CD4-positive, alpha-beta T cell treated with Interleukin-12 subunit alpha and Interleukin-12 subunit beta, for 1 hour (primary cell): ENCODE measurements at regions not wholly inside any gene's neighbourhood (a gene's known extent, or its start where the extent isn't known, plus 50 kb on each side); places are given as distances from the start of the nearest gene placed in this dataset.

Experiments
- DNase-seq: peaks from one replicate; pipeline ENCODE4 v3.0.0-alpha.2; 2020

GRCh38 chr11:116527180-116527991, 245.4 kb downstream of the BUD13 start:
- no peak for DNase-seq

DNA sequence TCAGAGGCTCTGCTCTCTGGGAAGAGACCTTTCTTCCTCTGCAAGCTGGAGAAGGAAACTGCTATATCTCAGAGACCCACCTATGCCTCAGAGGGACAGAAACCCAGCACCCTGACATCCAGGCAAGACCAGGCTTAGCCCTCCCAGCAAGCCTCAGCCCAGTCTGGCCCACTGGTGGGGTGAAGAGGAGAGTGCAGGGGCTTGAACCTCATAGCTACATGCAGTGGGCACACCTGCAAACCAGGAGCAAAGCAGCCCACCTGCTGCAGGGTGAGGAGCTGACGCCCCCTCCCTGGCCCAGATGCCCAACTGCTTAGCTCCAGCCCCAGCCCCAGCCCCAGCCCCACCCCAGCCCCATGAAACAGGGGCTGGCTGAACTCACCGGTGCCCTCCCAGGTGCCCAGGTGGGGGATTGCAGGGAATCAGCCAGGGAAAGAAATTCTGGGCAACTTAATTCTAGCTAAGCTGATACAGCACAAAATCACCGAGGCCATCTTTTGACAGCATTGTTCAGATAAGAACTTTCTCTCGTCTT, 246.8 kb downstream of the BUD13 start:
- DNase-seq, result no peak

DNA sequence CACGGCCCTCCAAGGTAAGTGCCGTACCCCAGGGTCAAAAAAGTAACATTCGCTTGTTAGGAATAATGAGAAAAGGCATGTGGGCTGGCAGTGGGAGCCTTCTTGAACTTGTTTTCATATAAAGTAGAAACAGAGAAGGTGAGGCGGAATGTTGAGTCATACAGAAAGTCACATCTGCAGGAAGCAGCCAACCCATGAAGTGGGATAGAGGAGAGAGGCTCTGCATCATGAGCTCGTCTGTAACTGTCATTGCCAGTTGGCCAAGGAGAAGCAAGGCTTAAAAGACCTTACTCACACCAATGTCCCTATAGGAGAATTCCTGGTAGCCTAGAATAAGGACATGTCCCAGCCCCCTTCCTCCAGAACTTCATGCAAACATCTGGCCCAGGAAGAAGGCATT, 253.3 kb downstream of the BUD13 start:
- no peak for DNase-seq

DNA sequence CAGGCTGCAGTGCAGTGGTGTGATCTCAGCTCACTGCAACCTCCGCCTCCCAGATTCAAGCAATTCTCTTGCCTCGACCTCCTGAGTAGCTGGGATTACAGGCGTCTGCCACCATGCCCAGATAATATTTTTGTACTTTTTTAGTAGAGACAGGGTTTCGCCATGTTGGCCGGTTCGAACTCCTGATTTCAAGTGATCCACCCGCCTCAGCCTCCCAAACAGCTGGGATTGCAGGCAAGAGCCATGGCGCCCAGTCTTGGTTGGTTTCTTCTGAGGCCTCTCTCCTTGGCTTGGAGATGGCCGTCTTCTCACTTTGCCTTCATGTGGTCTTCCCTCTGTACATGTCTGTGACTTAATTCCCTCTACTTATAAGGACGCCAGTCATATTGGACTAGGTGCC, 254.6 kb downstream of the BUD13 start:
- no peak for DNase-seq

GRCh38 chr11:116517584-116517983, 255.2 kb downstream of the BUD13 start:
- no peak for DNase-seq

GRCh38 chr11:116517077-116517476, 255.7 kb downstream of the BUD13 start:
- no peak for DNase-seq

DNA sequence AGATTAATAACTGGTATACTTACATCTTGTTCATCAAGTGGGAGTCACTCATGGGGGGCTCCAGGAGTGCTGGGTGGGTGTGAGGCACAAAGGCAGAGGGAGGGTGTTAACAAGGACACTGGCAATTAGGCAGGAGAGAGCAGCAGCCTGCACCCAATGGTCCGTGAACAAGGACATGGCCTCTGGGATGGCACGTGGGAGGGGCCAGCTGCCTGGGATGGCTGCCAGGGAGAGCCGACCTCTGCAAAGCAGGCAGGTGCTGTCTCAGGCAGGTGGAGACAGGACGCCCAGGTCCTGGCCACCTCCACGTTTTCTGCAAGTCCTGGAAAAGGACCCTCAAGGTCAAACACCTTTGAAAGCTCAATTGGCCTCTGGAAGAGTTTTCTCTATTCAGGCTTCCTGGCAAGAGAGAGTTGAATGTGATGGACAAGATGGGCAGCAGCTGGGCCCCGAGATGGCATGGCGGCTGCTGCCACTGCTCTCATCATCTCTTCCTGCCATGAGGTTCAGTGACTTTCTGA, 257.1 kb downstream of the BUD13 start:
- DNase-seq, result no peak

DNA sequence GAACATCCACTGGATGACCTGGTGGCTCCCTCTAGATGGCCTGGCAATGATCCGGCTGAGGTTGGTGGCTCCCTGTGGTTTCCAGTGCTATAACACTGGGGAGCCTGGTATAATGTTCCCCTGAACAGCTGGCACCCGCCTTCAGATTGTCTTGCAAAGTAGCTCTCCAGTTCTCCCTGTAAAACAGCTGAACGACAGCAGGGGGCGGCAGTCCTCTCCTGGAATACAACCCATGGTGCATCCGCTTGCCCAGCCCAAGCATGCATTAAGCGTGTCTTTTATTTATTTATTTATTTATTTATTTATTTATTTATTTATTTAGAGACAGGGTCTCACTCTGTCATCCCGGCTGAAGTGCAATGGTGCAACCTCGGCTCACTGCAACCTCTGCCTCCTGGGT, 258.9 kb downstream of the BUD13 start:
- DNase-seq, result no peak

- DNase-seq, result no peak
Measured at GRCh38 chr11:116513278-116513823, 259.4 kb downstream of the BUD13 start.

GRCh38 chr11:116512841-116513240, 259.9 kb downstream of the BUD13 start:
- no peak for DNase-seq

GRCh38 chr11:116511684-116512083, 261.1 kb downstream of the BUD13 start:
- no peak for DNase-seq

DNA sequence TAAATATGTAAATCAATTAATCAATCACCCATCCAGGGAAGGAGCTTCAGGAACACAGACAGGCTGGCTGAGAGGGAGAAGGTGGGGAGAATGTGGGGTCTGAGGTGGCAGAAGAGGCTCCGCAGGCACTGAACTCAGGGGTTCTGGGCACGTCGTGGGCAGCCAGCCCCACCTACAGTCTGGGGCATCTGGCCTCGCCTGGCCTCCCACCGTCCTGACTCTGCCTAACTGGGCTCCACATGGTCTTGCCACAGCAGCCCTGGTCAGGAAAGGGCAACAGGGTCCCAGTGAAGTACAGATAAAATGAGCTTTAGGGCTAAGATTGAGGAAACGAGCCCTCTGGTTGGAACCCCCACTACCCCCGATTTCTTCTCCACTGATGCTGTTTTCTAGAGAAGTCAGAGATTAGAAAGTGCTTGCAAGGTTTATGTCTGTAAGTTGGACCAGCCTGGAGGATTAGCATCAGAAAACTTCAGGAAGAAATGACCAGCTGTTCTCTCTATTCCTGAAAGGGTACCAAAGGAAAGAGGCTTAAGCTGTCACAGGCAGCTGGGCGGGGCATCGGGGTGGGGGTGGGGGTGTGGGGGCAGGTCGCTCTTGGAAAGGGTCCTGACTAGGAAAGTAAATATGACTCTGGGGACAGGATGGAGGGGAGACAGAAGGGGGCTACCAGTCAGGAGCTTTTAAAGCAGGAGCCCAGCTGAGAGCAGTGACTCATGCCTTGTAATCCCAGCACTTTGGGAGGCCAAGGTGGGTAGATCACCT, 261.7 kb downstream of the BUD13 start:
- DNase-seq, result no peak

DNA sequence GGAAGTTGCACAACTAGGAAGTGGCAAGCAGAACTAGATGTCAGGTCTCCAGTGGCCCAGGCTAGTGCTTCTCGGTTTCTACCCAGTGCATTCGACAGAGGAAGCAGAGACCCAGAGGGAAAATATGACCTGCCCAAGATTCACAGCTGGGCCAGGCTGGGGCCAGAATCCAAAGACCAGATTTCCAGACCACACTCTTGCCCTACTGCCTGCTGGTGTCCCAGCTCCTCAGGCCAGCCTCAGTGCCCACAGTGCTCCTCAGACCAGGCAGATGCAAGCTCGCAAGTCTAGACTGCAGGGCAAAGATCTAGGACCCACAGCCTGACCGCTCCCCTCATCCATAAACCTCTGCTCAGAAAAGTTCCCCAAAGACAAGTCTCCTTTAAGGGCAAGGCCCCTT, 262.6 kb downstream of the BUD13 start:
- no peak for DNase-seq

DNA sequence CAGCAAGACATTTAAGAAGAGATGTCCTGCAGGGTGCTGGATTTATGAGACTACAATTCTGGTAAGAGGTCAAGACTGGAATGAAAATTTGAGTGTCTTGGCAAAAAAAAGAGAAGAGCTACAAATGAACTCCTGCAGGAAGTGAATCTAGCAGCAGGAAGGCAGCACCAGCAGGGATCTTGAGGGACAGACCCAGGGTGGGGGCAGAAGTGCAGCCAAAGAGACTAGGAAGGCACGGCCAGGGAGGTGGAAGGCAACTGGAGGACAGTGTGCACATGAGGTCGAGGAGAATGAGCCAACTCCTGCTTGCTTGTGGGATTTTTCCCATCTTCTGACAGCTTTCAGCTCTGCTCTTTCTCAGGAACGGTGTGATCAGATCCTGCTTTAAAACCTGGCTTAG, 263.2 kb downstream of the BUD13 start:
- DNase-seq, result no peak

- no peak for DNase-seq
Measured at GRCh38 chr11:116507849-116508695, 264.7 kb downstream of the BUD13 start.

DNA sequence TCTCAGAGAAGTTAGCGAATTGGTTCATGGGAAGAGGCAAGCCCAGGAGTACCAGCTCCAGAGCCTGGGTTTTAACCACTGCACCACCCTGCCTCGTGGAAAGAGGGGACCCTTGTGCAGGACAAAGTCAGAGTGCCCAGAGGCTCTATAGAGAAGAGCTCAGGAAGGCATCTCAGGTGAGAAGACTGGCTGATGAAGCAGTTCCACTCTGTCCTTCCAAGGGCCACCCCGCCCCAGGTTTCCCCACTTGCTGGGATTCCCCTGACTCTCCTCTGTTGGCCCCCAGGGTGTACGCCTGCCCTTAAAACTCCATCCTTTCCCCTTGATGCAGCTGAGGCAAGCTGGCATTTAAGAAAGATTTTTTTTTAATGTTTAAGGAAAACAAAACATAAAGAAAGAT, 265.8 kb downstream of the BUD13 start:
- DNase-seq, result no peak

GRCh38 chr11:116506263-116506825, 266.4 kb downstream of the BUD13 start:
- DNase-seq, result no peak

DNA sequence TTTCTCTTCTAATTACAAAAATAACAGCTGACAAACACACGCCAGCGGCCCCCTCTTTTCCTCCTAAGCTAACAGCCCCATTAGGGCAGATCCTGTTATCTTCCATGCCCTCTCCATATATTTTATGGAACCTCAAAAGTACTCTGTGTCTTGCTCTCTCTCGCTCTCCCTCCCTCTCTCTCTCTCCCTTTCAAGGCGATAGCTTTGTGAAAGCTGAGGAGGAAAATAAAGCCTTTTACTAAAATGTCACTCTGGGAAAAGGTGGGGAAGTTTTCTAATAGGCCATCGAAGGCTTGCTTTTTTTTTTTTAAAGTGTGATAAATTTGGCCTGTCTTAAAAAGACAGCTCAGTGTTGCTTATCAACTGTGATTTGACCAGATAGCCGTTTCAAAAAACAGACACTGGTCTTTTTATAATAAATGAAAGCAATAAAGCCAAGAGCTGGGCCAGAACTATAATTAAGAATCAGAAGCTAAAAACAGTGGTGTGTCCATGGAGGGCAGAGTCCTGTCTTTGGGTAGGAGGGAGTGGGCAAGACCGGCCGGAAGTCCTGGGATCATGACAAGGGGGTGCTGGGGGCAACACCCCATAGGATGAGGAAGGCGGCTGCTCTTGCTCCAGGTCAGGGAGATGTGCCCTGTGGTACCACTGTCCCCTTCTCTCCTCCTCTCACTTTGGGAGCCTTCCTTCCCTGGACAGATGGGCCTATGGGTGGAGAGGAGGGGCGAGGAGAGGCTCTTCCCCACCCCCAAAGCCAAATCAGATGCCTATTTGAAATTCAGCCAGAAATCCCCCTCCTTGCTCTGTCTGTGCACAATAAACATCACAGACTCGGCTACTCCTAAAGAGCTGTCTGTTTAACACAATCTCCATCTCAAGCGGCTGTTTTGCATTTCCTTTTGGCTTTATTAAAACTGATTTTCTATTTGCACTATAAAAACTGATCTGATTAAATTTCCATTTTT, 267.2 kb downstream of the BUD13 start:
- no peak for DNase-seq

- no peak for DNase-seq
Measured at GRCh38 chr11:116504541-116505297, 268.1 kb downstream of the BUD13 start.
